Adrenal gland (tissue), 5 donors: ENCODE measurements at regions not wholly inside any gene's neighbourhood (a gene's known extent, or its start where the extent isn't known, plus 50 kb on each side); places are given as distances from the start of the nearest gene placed in this dataset.
"Not testable (repeated sequence)": the region's sequence is repeated elsewhere in the genome, so short reads cannot be mapped to it uniquely, and the experiment has no call there.

Experiments
- POLR2A ChIP-seq, 2 donors: fragments of 450-650 bp; IDR thresholded peaks; one replicate each; pipeline ENCODE4 v1.6.1; 2017; ENCODE audit warnings: antibody characterized with exemption in 2 of 2, mild to moderate bottlenecking in 2 of 2, moderate library complexity in 1 of 2
- TF ChIP-seq, protein P1 (sequence below), 6 experiments: fragments of 450-650 bp in 4 of 6; fragments of 200-600 bp in 2 of 6; sonication (generic) in 1 of 6; IDR thresholded peaks; 1 replicate in 5 of 6; 2 replicates in 1 of 6; pipeline versions ENCODE4 v1.5.1 to v1.8.0; 2016 to 2021; ENCODE audit warnings: antibody characterized with exemption in 6 of 6, mild to moderate bottlenecking in 2 of 6, moderate library complexity in 1 of 6
- donor health status: DM: no; HTN: no; CAD: no.

DNA sequence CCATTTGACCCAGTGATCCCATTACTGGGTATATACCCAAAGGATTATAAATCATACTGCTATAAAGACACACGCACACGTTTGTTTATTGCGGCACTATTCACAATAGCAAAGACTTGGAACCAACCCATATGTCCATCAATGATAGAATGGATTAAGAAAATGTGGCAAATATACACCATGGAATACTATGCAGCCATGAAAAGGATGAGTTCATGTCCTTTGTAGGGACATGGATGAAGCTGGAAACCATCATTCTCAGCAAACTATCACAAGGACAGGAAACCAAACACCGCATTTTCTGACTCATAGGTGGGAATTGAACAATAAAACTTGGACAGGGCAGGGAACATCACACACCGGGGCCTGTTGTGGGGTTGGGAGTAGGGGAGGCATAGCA lies 213.9 kb downstream of the S1PR1 start:
- TF ChIP-seq, protein P1, sequence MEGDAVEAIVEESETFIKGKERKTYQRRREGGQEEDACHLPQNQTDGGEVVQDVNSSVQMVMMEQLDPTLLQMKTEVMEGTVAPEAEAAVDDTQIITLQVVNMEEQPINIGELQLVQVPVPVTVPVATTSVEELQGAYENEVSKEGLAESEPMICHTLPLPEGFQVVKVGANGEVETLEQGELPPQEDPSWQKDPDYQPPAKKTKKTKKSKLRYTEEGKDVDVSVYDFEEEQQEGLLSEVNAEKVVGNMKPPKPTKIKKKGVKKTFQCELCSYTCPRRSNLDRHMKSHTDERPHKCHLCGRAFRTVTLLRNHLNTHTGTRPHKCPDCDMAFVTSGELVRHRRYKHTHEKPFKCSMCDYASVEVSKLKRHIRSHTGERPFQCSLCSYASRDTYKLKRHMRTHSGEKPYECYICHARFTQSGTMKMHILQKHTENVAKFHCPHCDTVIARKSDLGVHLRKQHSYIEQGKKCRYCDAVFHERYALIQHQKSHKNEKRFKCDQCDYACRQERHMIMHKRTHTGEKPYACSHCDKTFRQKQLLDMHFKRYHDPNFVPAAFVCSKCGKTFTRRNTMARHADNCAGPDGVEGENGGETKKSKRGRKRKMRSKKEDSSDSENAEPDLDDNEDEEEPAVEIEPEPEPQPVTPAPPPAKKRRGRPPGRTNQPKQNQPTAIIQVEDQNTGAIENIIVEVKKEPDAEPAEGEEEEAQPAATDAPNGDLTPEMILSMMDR (IDR thresholded peaks at IDR 0.05), result not testable (repeated sequence)
- TF ChIP-seq POLR2A (IDR thresholded peaks at IDR 0.05), result not testable (repeated sequence)
